K562 (cell line): ENCODE measurements at regions not wholly inside any gene's neighbourhood (a gene's known extent, or its start where the extent isn't known, plus 50 kb on each side); places are given as distances from the start of the nearest gene placed in this dataset.
A peak's percentile ranks its signal among the peaks of the same experiment; 100 is the strongest.
"Not testable (repeated sequence)": the region's sequence is repeated elsewhere in the genome, so short reads cannot be mapped to it uniquely, and the experiment has no call there.

Experiments used
- CBX3 ChIP-seq, 2 experiments: IDR thresholded peaks; 1 replicate in 1 of 2; 2 replicates in 1 of 2; pipeline ENCODE4 v1.6.1; 2012; ENCODE audit warnings: inconsistent platforms in 2 of 2, low read length in 2 of 2, borderline replicate concordance in 1 of 2, control low read depth in 1 of 2
- CEBPB ChIP-seq: fragments of 450-650 bp; IDR thresholded peaks from 2 replicates; pipeline ENCODE4 v1.6.1; 2016; ENCODE audit warnings: missing genetic modification characterization, missing compliant biosample characterization
- CTCF ChIP-seq, 3 experiments: IDR thresholded peaks in 2 of 3; conservative IDR thresholded peaks in 1 of 3; 2 replicates each; pipeline ENCODE4 v1.5.1; 2011 to 2012; ENCODE audit warnings: low read length in 3 of 3, mild to moderate bottlenecking in 3 of 3, control low read depth in 2 of 3, improper control_type of control experiment in 1 of 3, inconsistent platforms in 1 of 3, low read depth in 1 of 3, mixed read lengths in 1 of 3, moderate library complexity in 1 of 3; ENCODE audit not compliant: insufficient read depth in 2 of 3
- EP300 ChIP-seq: IDR thresholded peaks from 2 replicates; pipeline ENCODE4 v1.6.1; 2012; ENCODE audit warnings: low read length, improper control_type of control experiment
- POLR2A ChIP-seq: fragments of 450-650 bp; conservative IDR thresholded peaks from 2 replicates; pipeline ENCODE4 v1.6.1; 2016
- POLR2G ChIP-seq: fragments of 200-400 bp; formaldehyde crosslinking; IDR thresholded peaks from 2 replicates; pipeline ENCODE4 v1.6.1; 2017; ENCODE audit warnings: low read depth, mild to moderate bottlenecking, antibody characterized with exemption, low read length, moderate library complexity
- SMARCA4 ChIP-seq: fragments of 450-650 bp; IDR thresholded peaks from 2 replicates; pipeline ENCODE4 v1.6.1; 2016
- ZFP36 ChIP-seq: fragments of 150-350 bp; IDR thresholded peaks from 2 replicates; pipeline ENCODE4 v1.6.1; 2018; ENCODE audit warnings: low read length, low read depth; ENCODE audit not compliant: partially characterized antibody
- ZNF384 ChIP-seq: IDR thresholded peaks from 2 replicates; pipeline ENCODE4 v1.6.1; 2012; ENCODE audit warnings: low read depth, low read length, improper control_type of control experiment

GRCh38 chr4:188738290-188738689 is 599.0 kb downstream of the TRIML1 start:
- TF ChIP-seq ZNF384; CEBPB (tag); CBX3 (IDR thresholded peaks at IDR 0.05; ENCODE audit: borderline replicate concordance in 1 of 2, low read length in 2 of 2); ZFP36; POLR2A; SMARCA4; EP300; CTCF (IDR thresholded peaks at IDR 0.05 in 2 of 3, conservative IDR thresholded peaks at IDR 0.05 in 1 of 3; ENCODE audit: insufficient read depth in 2 of 3, low read depth in 1 of 3, low read length in 3 of 3): not testable (repeated sequence)
- TF ChIP-seq POLR2G = peak; percentile 38; the same call in 1 of the 2 replicates
